Activated T-helper 2 cell treated with anti-CD3 and anti-CD28 coated beads, Interferon-gamma antibody, Interleukin-2, Interleukin-4, amounts not matched to agents 10 μg/mL and 5 μg/mL and 100 μg/mL, durations not matched to agents 14 hours and 24 hours and 36 hours (primary cell): ENCODE measurements at regions not wholly inside any gene's neighbourhood (a gene's known extent, or its start where the extent isn't known, plus 50 kb on each side); places are given as distances from the start of the nearest gene placed in this dataset.

Experiments
- DNase-seq: peaks from one replicate; pipeline ENCODE4 v3.0.0; 2021; ENCODE audit warnings: low spot score
- H3K27ac Mint-ChIP-seq: one replicate; pipeline ENCODE4 v1.8.0; 2021; ENCODE audit warnings: mixed read lengths
- H3K27me3 Mint-ChIP-seq: one replicate; pipeline ENCODE4 v1.8.0; 2021; ENCODE audit warnings: low read depth, mixed read lengths
- H3K36me3 Mint-ChIP-seq: one replicate; pipeline ENCODE4 v1.8.0; 2021; ENCODE audit warnings: low read depth, mixed read lengths
- H3K4me1 Mint-ChIP-seq: one replicate; pipeline ENCODE4 v1.8.0; 2021; ENCODE audit warnings: low read depth, mixed read lengths
- H3K4me3 Mint-ChIP-seq: one replicate; pipeline ENCODE4 v1.8.0; 2021; ENCODE audit warnings: low read depth, mild to moderate bottlenecking, moderate library complexity, mixed read lengths
- H3K9me3 Mint-ChIP-seq: one replicate; pipeline ENCODE4 v1.8.0; 2021; ENCODE audit warnings: mixed read lengths
- intact Hi-C: fragments of 100-400 bp; cut with micrococcal nuclease; formaldehyde crosslinking; loops from one replicate; pipeline ENCODE4 v1.15.1; 2023

DNA sequence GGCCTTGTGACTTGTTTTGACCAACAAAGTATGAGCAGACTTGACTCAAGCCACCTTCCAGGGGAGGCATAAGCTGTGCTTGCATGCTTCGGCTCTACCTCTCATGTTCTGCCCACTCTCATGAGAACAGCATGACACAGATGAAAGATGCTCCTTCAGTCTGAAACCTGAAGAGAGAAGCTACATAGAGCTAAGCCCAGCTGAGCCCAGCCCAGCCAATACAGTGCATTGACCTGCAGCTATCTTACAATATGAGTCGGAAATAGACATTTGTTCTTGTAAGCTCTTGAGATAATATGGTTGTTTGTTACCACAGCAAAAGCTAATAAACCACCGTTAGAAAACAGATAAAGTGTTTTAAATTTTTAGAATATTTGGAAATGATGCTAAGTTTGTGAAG, 426.7 kb upstream of the PKDCC start:
- Mint-ChIP-seq H3K9me3 (no peaks in the 10 kb centered on the region), H3K27ac (no peak overlapping the region), H3K4me1 (no peaks in the 10 kb centered on the region), H3K36me3 (no peaks in the 10 kb centered on the region), H3K4me3 (no peak overlapping the region), H3K27me3 (no peaks in the 10 kb centered on the region)
- intact Hi-C loops: no loop called here
- no peak for DNase-seq

- Mint-ChIP-seq H3K4me3 (no peak overlapping the region), H3K27me3 (no peaks in the 10 kb centered on the region)
- intact Hi-C loops: no loop called here
These were observed 426.3 kb upstream of the PKDCC start for GRCh38 chr2:41621563-41621962.

DNA sequence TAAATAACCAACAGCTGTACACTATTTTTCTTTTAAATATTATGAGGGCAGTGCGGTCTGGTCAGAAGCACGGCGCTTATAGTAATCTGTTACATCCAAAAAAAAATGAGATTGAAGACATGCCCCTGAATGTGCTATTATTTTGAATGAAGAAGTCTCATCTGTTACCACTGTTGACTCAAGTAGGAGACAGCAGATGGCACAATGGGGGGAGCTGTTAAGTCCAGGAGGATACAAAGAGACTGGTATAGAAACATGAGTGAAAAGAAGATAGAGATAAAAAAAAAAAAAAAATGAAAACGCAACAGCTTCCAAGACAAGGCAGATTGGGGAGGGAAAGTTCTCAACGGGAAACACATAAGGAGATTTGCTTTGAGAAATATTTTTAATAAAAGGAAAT, 425.5 kb upstream of the PKDCC start:
- Mint-ChIP-seq H3K4me3 (no peak overlapping the region), H3K9me3 (no peaks in the 10 kb centered on the region), H3K27me3 (no peaks in the 10 kb centered on the region), H3K4me1 (no peaks in the 10 kb centered on the region), H3K27ac (no peak overlapping the region), H3K36me3 (no peaks in the 10 kb centered on the region)
- intact Hi-C loops: no loop called here
- DNase-seq: no peak

More at GRCh38 chr2:41621563-41621962, 426.3 kb upstream of the PKDCC start:
- Mint-ChIP-seq H3K9me3 (no peaks in the 10 kb centered on the region), H3K4me1 (no peaks in the 10 kb centered on the region), H3K36me3 (no peaks in the 10 kb centered on the region), H3K27ac (no peak overlapping the region)
- no peak for DNase-seq

DNA sequence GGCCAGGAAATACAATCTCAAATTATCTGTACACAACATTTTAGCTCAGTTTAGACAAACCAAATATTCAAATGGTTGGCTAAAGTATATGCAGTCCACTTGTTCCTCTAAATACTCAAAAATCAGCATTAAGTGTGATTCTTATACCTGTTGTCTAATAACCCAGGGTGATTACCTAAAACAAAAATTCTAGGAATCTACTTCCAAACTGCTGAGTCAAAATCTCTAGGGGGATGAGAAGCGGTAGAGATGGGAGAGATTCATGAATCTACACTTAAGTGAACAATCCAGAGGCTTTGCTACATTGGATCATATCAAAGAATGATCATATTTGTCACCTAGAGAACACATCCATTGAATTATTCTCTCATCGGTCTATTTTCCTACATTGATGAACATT, 420.9 kb upstream of the PKDCC start:
- H3K4me1 Mint-ChIP-seq: no peaks in the 10 kb centered on the region
- no peaks in the 10 kb centered on the region for H3K36me3 Mint-ChIP-seq
- H3K27ac Mint-ChIP-seq: no peak overlapping the region
- H3K9me3 Mint-ChIP-seq: no peaks in the 10 kb centered on the region
- intact Hi-C loops: no loop called here
- H3K27me3 Mint-ChIP-seq: no peaks in the 10 kb centered on the region
- H3K4me3 Mint-ChIP-seq: no peak overlapping the region
- DNase-seq: no peak

- Mint-ChIP-seq H3K4me3 (no peak overlapping the region), H3K27me3 (no peaks in the 10 kb centered on the region), H3K36me3 (no peaks in the 10 kb centered on the region), H3K9me3 (no peaks in the 10 kb centered on the region), H3K27ac (no peak overlapping the region), H3K4me1 (no peaks in the 10 kb centered on the region)
- no peak for DNase-seq
- intact Hi-C loops: no loop called here
These were observed 413.1 kb upstream of the PKDCC start for GRCh38 chr2:41634686-41635085.

DNA sequence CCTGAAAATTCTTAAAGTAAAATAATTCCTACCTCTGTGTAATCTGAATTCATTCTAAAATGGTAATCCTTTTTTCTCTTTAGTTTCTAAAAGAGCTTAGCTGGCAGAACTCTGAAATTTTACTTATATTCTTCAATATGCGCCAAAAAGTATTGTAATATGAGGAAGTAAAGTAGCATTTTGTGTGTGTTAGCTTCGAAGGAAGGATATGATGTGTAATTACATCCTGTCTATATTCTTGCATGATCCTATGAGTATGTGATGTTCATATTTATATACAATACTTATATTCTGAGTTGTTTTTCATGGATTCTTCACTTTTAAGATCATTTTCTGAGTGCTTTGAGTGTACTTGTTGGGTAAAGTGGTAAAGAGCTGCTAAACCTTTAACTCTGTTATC, 402.9 kb upstream of the PKDCC start:
- H3K27ac Mint-ChIP-seq: no peak overlapping the region
- no peaks in the 10 kb centered on the region for H3K9me3 Mint-ChIP-seq
- no peak for DNase-seq
- intact Hi-C loops: no loop called here
- H3K4me1 Mint-ChIP-seq: no peaks in the 10 kb centered on the region
- no peak overlapping the region for H3K4me3 Mint-ChIP-seq
- H3K36me3 Mint-ChIP-seq: no peaks in the 10 kb centered on the region
- H3K27me3 Mint-ChIP-seq: no peaks in the 10 kb centered on the region

GRCh38 chr2:41647468-41648050, 400.3 kb upstream of the PKDCC start:
- no peaks in the 10 kb centered on the region for H3K9me3 Mint-ChIP-seq
- H3K4me3 Mint-ChIP-seq: no peak overlapping the region
- H3K27me3 Mint-ChIP-seq: no peaks in the 10 kb centered on the region
- H3K36me3 Mint-ChIP-seq: no peaks in the 10 kb centered on the region
- no peak overlapping the region for H3K27ac Mint-ChIP-seq
- intact Hi-C loops: no loop called here
- no peaks in the 10 kb centered on the region for H3K4me1 Mint-ChIP-seq
- DNase-seq: no peak

- DNase-seq: no peak
- Mint-ChIP-seq H3K9me3 (no peaks in the 10 kb centered on the region), H3K36me3 (no peaks in the 10 kb centered on the region), H3K27ac (no peak overlapping the region), H3K27me3 (no peaks in the 10 kb centered on the region), H3K4me3 (no peak overlapping the region), H3K4me1 (no peaks in the 10 kb centered on the region)
- intact Hi-C loops: no loop called here
These were observed 390.6 kb upstream of the PKDCC start for GRCh38 chr2:41657226-41657625.

DNA sequence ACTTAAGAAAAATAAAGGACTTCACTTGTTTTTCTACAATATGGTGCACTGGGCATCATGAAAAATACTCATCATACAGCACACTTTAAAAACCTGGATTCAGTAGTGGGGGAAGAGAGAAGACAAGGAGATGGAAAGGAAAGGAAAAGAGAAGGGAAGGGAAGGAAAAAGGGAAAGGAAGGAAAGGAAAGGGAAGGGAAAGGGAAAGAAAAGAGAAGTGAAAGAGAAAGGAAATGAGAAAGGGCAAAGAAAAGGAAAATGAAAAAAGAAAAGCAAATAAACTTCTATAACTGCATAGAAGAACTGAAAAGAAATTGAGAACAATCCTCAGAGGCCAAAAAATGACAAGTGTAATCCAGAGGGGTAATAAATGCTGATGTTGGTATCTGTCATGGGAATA, 388.1 kb upstream of the PKDCC start:
- DNase-seq: no peak
- H3K36me3 Mint-ChIP-seq: no peaks in the 10 kb centered on the region
- no peaks in the 10 kb centered on the region for H3K9me3 Mint-ChIP-seq
- intact Hi-C loops: no loop called here
- H3K4me1 Mint-ChIP-seq: no peaks in the 10 kb centered on the region
- H3K27ac Mint-ChIP-seq: no peak overlapping the region
- no peak overlapping the region for H3K4me3 Mint-ChIP-seq
- no peaks in the 10 kb centered on the region for H3K27me3 Mint-ChIP-seq

DNA sequence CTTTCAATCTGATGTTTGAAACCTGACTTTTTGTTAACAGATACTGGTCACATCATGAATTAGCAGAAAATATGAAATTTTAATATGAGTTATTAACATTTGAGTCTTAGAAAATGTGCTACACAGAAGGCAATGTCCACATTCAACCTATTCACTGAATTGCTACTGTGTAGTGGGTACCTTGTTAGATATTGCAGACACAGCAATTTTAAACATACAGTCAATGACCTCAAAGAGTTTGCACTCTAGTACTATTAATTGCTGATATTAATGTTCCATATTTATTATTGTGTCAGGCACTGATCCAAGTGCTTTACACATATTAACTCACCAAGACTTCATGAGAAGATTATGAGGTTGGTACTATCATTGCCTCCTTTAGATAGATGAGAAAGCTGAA, 385.4 kb upstream of the PKDCC start:
- intact Hi-C loops: no loop called here
- Mint-ChIP-seq H3K4me3 (no peak overlapping the region), H3K36me3 (no peaks in the 10 kb centered on the region), H3K27me3 (no peaks in the 10 kb centered on the region), H3K9me3 (no peaks in the 10 kb centered on the region), H3K4me1 (no peaks in the 10 kb centered on the region), H3K27ac (no peak overlapping the region)
- DNase-seq: no peak

DNA sequence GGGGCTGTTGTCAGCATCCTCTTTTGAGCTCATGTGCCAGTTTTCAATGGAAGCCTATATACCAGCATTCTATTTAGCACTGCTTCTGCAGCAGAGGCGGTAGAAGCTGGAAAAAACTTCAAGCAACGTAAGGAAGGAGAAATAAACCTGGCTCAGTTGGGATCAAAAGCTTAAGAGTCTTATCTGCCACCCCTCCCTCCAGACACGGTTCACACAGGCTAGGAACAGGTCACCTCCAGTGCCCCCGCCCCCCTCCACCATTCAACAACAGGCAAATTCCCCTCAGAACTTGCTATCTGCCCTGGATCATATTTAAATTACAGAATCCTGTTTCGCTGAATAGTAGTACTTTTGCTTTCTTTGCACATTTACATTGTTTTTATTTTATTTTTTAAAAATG, 384.8 kb upstream of the PKDCC start:
- no peak overlapping the region for H3K4me3 Mint-ChIP-seq
- H3K27ac Mint-ChIP-seq: no peak overlapping the region
- no peaks in the 10 kb centered on the region for H3K27me3 Mint-ChIP-seq
- no peak for DNase-seq
- H3K4me1 Mint-ChIP-seq: no peaks in the 10 kb centered on the region
- H3K36me3 Mint-ChIP-seq: no peaks in the 10 kb centered on the region
- no peaks in the 10 kb centered on the region for H3K9me3 Mint-ChIP-seq
- intact Hi-C loops: no loop called here

GRCh38 chr2:41668529-41668928, 379.3 kb upstream of the PKDCC start:
- no peak for DNase-seq
- Mint-ChIP-seq H3K4me3 (no peak overlapping the region), H3K27me3 (no peaks in the 10 kb centered on the region), H3K36me3 (no peaks in the 10 kb centered on the region), H3K9me3 (no peaks in the 10 kb centered on the region), H3K4me1 (no peaks in the 10 kb centered on the region), H3K27ac (no peak overlapping the region)
- intact Hi-C loops: no loop called here

- H3K36me3 Mint-ChIP-seq: no peaks in the 10 kb centered on the region
- no peak overlapping the region for H3K4me3 Mint-ChIP-seq
- DNase-seq: no peak
- H3K27ac Mint-ChIP-seq: no peak overlapping the region
- H3K4me1 Mint-ChIP-seq: no peaks in the 10 kb centered on the region
- no peaks in the 10 kb centered on the region for H3K27me3 Mint-ChIP-seq
- no peaks in the 10 kb centered on the region for H3K9me3 Mint-ChIP-seq
- intact Hi-C loops: no loop called here
These were observed 369.2 kb upstream of the PKDCC start for GRCh38 chr2:41678639-41679038.

- Mint-ChIP-seq H3K36me3 (no peaks in the 10 kb centered on the region), H3K27me3 (no peaks in the 10 kb centered on the region), H3K4me3 (no peak overlapping the region), H3K27ac (no peak overlapping the region), H3K4me1 (no peaks in the 10 kb centered on the region), H3K9me3 (no peaks in the 10 kb centered on the region)
- DNase-seq: no peak
- intact Hi-C loops: no loop called here
These were observed 361.7 kb upstream of the PKDCC start for GRCh38 chr2:41686156-41686555.
